Mucosa of descending colon (tissue), 3 donors: ENCODE measurements at regions not wholly inside any gene's neighbourhood (a gene's known extent, or its start where the extent isn't known, plus 50 kb on each side); places are given as distances from the start of the nearest gene placed in this dataset.

Experiments
- ATAC-seq: fragments of 200-7000 bp; cut with Tn5 transposase; one replicate; pipeline ENCODE4 v1.9.1; 2020; ENCODE audit warnings: mild to moderate bottlenecking, moderate library complexity
- DNase-seq, 3 donors: peaks; one replicate each; pipeline ENCODE4 v3.0.0-alpha.2; 2020
- H3K36me3 ChIP-seq: fragments of 200-600 bp; one replicate; pipeline ENCODE4 v1.8.0; 2021; ENCODE audit warnings: low read depth, mild to moderate bottlenecking
- H3K4me1 ChIP-seq: fragments of 200-600 bp; one replicate; pipeline ENCODE4 v1.8.0; 2021; ENCODE audit warnings: low read depth, mild to moderate bottlenecking
- H3K4me3 ChIP-seq: fragments of 200-600 bp; one replicate; pipeline ENCODE4 v1.8.0; 2021; ENCODE audit warnings: mild to moderate bottlenecking
- H3K9me3 ChIP-seq: fragments of 200-600 bp; one replicate; pipeline ENCODE4 v1.8.0; 2021; ENCODE audit warnings: mild to moderate bottlenecking
- CTCF ChIP-seq: fragments of 200-600 bp; IDR thresholded peaks from one replicate; pipeline ENCODE4 v1.8.0; 2022; ENCODE audit warnings: antibody characterized with exemption, mild to moderate bottlenecking
- intact Hi-C, 2 donors: fragments of 100-400 bp; cut with DNase I in 1 of 2; cut with micrococcal nuclease in 1 of 2; formaldehyde crosslinking; loops; one replicate each; pipeline versions ENCODE4 v1.11.0 to v1.11.1; 2022; cut with DNase I, micrococcal nuclease
- donor health status: DM: no; HTN: no; CAD: no; lungs with moderate emphysema.
- donor health status: DM: no; HTN: no; CAD: no.
- donor health status: DM: no; HTN: yes; CAD: no.

DNA sequence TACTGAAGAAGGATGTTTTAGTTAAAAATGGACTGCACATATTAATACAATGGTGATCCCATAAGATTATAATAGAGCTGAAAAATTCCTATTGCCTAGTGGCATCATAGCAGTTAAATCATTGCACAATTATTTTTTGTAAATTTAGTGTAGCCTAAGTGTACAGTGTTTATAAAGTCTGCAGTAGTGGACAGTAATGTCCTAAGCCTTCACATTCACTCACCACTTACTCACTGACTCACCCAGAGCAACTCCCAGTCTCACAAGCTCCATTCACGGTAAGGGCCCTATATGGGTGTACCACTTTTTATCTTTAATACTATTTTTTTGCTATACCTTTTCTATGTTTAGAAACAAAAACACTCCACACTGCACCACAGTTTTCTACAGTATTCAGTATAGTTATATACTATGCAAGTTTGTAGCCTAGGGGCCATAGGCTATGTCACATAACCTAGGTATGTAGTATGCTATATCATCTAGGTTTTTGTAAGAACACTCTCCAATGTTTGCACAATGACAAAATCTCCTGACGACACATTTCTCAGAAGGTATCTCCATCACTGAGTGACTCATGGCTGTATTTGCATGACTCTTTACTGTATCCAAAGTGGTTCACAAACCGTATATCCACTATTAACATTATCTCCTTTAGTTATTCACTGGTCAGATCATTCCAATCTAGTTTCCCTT, 536.0 kb downstream of the KLF12 start:
- H3K4me3 ChIP-seq: no peak overlapping the region
- ATAC-seq (peak; percentile 58), DNase-seq (no peak)
- TF ChIP-seq CTCF: no peak
- H3K9me3 ChIP-seq: no peaks in the 10 kb centered on the region
- H3K4me1 ChIP-seq: no peaks in the 10 kb centered on the region
- intact Hi-C loops: no loop called here
- no peaks in the 10 kb centered on the region for H3K36me3 ChIP-seq

DNA sequence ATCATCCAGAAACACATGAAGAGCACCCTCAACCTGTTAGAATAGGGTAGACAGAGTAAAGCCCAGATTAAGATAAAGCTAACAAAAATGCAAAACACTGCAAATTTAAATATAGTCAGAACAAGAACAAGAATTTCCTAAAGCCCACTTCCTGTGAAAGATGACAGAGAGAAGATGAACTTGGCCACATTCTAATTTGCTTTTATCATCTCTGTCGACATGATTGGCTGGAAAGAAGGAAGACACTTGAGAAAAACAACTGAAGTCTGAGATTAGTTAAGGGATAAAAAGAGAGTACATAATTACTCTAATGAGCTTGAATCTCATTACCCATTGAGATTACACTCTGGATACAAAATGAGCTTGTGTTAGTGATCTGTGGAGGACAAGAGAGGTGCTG, 537.6 kb downstream of the KLF5 start:
- DNase-seq: no peak
- no peaks in the 10 kb centered on the region for H3K9me3 ChIP-seq
- H3K36me3 ChIP-seq: no peaks in the 10 kb centered on the region
- no peak for ATAC-seq
- H3K4me3 ChIP-seq: no peak overlapping the region
- intact Hi-C loops: no loop called here
- TF ChIP-seq CTCF: no peak
- H3K4me1 ChIP-seq: no peaks in the 10 kb centered on the region

DNA sequence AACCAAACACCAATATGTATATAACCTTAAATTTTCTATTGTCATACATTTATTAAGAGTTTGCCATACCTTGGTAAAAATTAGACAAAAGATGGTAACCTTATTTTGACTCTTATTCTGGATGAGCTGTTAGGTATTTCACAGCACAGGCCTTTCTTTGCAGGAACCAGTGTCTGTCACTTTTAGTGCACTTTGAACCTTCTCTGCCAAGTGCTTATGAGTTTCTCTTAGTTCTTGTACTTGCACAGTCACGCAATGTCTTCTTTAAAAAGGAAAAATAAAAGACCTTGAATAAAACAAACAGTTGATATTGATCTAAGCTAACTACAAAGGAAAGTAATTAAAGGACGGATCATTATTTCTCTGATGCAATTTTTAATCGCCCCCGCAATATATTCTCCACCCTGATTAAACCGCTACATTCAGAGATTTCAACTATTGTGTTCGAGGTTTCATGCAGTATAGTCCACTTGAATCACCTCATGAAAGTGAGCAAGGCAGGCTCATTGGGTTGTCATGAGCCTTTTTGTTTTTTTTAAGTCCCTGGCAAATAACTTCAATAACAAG, 534.5 kb downstream of the KLF5 start:
- H3K9me3 ChIP-seq: no peaks in the 10 kb centered on the region
- ATAC-seq (peak; percentile 64), DNase-seq (no peak)
- TF ChIP-seq CTCF: no peak
- intact Hi-C loops: no loop called here
- H3K36me3 ChIP-seq: no peaks in the 10 kb centered on the region
- no peaks in the 10 kb centered on the region for H3K4me1 ChIP-seq
- H3K4me3 ChIP-seq: no peak overlapping the region

DNA sequence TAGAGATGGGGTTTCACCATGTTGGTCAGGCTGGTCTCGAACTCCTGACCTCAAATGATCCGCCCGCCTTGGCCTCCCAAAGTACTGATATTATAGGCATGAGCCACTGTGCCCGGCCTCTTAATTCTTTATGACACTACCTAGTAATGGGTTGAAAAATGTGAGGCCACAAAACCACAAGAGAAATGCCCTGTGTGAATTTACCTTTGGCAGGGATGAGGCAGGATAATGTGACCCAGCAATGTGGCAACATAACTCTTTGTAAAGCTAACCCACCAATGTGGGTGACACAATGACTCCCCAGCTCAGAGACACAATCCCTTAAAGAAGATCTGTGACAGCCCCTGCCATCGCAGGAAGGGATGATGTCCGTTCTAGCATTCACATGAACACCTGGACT, 533.1 kb downstream of the KLF5 start:
- Histone ChIP-seq H3K9me3 (no peaks in the 10 kb centered on the region), H3K4me3 (no peak overlapping the region), H3K36me3 (no peaks in the 10 kb centered on the region), H3K4me1 (no peaks in the 10 kb centered on the region)
- no peak for TF ChIP-seq CTCF
- DNase-seq (no peak), ATAC-seq (no peak)
- intact Hi-C loops: no loop called here

DNA sequence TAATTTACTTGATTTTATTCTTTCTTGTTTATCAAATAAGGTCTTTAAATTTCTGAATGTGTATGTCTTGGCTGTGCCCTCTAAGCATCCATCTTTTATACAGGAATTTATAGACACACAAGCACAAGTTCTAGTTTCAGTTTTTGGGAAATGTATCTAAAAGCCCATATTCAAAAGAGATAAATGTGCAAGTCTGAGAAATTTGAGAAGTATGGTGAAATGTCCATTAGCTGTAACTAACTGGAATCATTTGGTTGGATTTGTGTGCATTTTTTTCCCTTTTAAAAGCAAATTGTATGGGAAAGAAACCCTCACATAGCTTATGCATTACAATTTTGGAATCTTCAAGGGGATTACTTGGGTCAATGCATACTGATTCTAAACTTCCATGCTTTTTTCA, 532.0 kb downstream of the KLF5 start:
- no peak for TF ChIP-seq CTCF
- intact Hi-C loops: no loop called here
- H3K4me3 ChIP-seq: no peak overlapping the region

More for the DNA sequence above, 532.0 kb downstream of the KLF5 start:
- H3K9me3 ChIP-seq: peaks cover 2% of the 10 kb centered on the region
- no peaks in the 10 kb centered on the region for H3K4me1 ChIP-seq
- H3K36me3 ChIP-seq: no peaks in the 10 kb centered on the region
- ATAC-seq (no peak), DNase-seq (no peak)
